HS-27A (cell line): ENCODE measurements at regions not wholly inside any gene's neighbourhood (a gene's known extent, or its start where the extent isn't known, plus 50 kb on each side); places are given as distances from the start of the nearest gene placed in this dataset.

ENCODE experiments used
- DNase-seq: peaks from one replicate; pipeline ENCODE4 v3.0.0-alpha.2; 2012; ENCODE audit warnings: low read depth, missing footprints

DNA sequence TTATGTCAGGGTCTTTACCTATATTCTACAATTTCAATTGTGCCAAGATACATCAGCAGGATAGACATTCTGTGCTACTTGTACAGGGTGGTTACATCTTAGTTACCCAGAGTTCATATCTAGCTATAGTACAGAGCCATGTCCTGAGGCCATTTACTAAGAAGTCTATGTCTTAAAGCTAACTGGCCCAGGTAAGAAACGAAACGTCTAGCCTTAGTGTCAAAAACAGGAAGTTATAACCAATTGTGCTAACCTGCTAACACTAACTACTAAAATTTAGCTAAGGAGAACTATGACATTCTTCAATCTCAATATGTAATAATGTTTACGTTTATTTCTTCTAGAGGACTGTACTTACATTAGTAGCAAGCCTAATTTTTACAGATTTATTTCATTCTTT is 717.2 kb upstream of the UBE2E2 start:
- DNase-seq = no peak

DNA sequence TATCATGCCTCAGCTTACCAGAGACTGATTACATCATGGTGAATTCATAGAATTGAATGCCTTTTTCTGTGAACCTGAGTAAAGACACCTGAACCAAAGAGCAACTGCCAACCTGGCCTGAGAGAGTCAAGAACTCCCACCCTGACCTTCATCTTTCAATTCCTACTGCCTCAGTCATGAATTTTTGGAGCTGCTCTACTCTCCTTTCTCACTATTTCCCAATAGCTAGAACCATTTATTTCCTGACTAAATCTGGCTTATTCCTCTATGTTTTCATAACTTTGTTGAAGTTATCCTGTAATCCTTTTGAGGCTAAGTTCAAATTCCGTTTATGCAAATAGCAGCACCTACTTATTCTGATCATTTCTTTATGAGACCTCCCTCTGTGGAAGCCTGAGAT is 712.4 kb upstream of the UBE2E2 start:
- DNase-seq = no peak

- DNase-seq = no peak
Measured at GRCh38 chr3:22491344-22491743, 711.8 kb upstream of the UBE2E2 start.

- DNase-seq = no peak
Measured at GRCh38 chr3:22492342-22492741, 710.8 kb upstream of the UBE2E2 start.

DNA sequence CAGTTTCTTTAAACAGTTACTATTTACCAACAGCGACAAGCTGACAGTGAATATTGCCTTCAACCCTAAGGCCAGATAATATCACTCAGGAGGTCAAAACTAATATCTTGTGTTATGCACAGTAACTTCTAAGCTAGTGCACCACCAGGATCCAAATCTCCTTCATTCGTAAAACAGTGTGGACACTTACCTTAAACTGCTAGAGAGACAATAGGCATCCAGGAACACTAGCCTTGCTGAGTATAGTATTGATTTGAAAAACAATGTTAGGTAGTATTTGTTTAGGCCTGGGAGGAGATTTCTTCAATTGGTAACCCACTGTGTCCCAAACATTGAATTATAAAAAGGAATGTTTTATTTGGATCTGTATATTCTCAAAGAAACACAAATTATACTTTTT is 707.9 kb upstream of the UBE2E2 start:
- DNase-seq = no peak

DNA sequence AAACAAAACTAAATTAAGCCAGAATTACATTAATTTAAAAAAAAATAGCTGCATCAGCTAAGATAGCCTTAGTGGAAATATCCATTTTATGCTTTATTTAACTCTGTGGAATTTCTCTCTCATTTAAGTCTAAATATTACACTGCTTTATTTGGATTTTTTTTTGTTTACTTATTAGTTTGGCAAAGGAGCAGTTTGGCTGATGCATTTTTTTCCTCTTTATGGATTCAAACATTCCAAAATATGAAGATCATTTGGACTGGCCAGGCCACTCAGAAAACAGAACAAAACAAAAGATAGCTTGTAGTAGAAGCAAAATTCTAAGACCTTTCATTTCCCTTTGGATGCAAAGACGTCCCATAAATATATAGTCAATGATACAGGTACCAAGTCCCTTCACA is 707.3 kb upstream of the UBE2E2 start:
- no peak for DNase-seq

- DNase-seq = no peak
Measured at GRCh38 chr3:22496641-22497040, 706.5 kb upstream of the UBE2E2 start.

DNA sequence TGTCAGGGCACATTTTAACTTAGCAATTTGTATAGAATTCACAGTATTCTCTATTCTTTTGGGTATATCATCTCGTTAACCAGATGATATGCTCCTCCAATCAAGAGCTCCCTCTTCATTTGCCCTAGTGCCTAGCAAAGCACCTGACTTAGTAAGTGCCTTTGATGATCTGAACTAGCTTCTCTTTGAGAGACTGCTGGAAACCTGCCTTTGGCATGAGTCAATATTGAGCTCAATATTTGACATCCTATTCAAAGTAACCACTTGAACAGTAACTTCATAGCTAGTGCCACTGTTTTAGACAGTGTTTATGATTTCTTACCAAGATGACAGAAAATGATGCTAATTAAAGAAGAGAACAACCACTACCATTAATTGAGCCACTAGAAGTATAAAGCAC is 696.3 kb upstream of the UBE2E2 start:
- no peak for DNase-seq

GRCh38 chr3:22507709-22508108 is 695.4 kb upstream of the UBE2E2 start:
- DNase-seq = no peak

DNA sequence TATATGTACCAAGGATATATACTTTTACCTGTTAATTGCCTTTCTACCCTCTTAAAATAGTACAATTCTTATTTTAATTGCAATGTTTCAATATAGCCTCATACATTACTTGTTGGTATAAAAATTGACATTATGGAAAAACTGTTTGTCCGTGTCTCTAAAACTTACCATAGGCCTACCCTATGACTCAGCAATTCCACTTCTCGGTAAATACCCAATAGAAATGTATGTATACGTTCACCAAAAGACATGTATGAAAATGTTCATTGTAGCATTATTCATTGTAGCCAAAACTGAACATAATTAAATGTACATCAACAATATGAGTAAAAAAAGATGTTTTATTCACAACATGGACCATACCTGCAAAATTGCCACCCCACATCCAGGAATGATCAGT is 679.2 kb upstream of the UBE2E2 start:
- no peak for DNase-seq

- DNase-seq = no peak
Measured at GRCh38 chr3:22526266-22526837, 676.8 kb upstream of the UBE2E2 start.

GRCh38 chr3:22536541-22536940 is 666.6 kb upstream of the UBE2E2 start:
- no peak for DNase-seq

DNA sequence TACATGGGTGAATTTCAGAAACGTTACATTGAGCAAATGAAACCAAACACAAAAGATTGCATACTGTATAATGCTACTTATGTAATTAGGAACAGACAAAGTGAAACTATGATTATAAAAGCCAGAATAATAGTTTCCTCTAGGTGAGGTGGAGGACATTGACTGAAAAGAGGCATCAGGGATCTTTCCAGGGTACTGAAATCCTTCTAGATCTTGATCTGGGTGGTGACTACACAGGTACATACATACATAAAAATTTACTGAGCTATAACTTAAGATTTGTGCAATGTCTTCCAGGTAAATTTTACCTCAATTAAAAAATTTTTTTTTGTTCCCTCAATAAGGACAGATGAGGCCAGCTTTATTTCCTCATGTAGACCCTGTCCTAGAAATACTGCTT is 665.6 kb upstream of the UBE2E2 start:
- no peak for DNase-seq

DNA sequence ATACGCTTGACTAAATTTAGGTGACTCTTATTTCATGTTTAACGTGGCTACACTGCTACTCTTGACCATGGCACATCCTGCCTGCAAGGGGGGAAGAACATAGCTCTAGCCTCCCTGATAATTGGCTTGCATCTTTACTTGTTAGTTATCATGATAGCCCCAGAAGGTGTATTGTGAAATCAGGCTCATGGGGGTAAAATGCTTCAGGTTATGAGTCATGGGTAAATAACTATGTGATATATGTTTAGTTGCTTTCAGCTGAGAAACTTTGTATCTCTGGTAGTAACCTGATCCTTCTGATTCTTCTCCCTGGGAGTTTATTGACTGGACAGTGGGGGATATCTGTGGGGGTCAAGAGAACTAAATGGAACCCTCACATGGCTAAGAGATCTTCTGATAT is 660.8 kb upstream of the UBE2E2 start:
- no peak for DNase-seq

DNA sequence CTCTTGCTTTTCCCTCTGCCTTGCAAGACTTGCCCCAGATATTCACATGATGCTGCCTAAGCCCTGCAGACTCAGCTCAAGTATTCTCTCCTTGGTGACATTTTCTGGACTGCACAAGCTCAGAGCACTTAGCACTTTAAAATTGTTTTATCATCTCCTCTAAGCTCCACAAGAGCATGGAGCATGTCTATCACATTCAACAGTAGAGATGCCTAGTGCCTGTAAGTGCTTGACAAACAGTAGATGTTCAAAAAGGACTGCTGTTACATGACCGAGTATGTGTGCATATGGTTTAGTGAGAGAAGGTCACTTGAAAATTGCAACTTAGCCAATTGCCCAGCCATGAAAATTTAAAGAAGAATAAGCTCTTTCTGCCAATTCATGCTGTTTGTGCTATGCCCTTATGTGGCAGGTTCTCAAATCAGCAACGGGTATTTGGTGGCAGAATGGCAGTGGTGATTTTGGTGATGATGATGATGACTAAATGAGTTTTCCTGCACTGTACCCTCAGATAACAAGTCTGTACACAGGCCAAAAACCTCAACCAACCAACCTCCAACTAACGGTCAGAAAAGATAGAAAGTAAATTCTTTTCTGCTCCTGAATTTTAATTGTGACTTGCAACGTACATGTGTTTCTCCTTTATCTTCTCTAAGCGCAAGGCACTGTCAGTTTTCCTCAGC is 647.2 kb upstream of the UBE2E2 start:
- DNase-seq = no peak

DNA sequence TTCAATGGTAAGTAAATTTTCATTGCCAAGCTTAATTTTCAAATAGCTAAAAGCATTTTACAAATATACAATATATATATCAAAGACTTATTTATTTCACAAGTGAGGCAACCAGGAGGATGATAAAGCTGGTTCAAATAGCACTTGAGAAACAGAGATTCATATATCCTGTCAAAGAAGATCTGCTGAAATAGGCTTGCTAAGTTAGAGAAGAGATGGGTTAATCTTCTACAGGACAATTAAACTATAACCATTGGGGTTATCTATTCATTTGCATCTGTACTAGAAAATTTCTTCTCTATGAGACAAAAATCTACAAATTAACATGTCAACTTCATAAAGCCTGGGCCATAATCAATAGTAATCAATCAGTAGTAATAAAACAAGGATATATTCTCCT is 637.7 kb upstream of the UBE2E2 start:
- DNase-seq = no peak

DNA sequence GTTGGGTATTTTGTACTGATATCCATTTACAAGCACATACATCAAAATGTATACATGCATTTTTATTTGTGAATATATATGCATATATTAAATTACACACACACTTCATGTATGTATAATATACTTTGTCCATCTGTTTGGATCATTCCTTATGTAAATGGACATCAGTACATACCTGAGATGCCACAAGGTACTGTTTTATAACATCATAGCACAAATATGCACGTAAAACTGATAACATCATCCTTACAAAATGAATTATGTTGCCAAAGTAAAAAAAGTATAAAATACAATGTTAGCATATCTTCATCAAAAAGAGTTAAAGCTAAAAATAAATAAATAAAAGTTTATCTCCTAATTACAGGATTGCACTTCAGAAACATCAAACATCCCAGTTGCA is 634.8 kb upstream of the UBE2E2 start:
- no peak for DNase-seq

GRCh38 chr3:22569570-22569969 is 633.6 kb upstream of the UBE2E2 start:
- DNase-seq = no peak

- DNase-seq = no peak
Measured at GRCh38 chr3:22581007-22581406, 622.1 kb upstream of the UBE2E2 start.

DNA sequence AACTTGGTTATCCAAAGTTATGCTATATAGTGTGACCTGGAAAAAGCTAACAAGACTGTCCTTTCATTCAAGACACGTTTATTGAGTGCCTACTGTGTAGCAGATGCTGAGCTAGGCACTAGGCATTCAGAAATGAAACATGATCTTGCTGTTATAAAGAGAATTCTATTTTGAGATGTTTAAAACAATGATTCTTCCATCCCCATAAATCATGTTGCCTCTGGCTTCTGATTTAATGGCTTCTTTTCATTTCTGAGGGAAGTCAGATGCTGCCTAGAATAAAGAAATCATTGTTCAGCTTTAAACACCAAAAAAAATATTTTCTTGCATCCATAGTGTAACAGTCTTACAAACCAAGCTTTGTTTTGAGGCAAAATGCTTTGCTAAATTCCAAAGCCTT is 620.9 kb upstream of the UBE2E2 start:
- DNase-seq = no peak

DNA sequence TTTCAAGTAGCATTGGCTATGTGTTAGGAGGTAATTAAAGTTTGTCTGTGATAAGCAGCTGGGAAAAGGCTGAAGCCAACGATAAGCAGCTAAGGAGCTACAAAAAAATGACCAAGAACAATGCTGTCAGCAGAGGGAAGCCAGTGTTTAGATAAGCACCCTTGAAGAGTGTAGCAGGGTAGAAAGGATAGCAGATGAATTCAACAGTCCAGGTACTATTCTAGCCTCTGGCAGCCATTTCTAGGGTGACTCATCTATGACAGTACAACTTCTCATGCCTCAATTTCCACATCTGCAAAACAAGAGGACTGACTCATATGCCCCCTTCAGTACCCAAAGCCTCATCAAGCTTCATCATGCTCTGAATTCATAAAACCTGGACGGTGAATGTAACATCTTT is 617.6 kb upstream of the UBE2E2 start:
- no peak for DNase-seq

- no peak for DNase-seq
Measured at GRCh38 chr3:22585911-22586310, 617.2 kb upstream of the UBE2E2 start.

DNA sequence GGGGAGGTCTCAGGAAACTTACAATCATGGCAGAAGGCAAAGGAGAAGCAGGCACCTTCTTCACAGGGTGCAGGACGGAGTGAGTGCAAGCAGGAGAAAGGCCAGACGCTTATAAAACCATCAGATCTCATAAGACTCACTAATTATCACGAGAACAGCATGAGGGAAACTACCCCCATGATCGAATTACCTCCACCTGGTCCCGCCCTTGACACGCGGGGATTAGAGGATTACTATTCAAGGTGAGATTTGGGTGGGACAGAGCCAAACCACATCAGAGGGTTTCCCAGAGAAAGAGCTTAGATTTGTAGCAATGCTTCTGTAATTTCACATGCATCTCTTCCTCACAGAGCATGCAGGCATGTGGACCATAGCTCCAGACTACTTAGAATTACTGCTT is 615.7 kb upstream of the UBE2E2 start:
- DNase-seq = no peak

DNA sequence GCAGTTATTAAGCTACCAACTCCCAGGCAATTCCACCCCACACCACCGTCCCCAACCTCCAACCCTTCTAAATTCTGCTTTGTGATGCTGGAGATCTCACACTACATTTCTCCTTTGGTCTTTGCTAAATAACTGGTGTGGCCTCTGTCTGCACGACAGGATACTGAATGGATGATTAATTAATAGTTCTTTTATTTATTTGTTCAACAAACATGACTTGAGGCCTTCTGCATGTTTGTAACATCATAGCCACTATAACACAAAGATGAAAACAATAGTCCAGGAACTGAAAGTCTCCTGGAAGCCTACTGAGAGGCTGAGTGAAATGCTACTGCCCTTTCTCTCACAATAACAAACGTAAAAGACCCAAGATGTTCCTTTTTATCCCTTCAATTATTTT is 609.5 kb upstream of the UBE2E2 start:
- no peak for DNase-seq
